Heart left ventricle (tissue), 13 donors: ENCODE measurements at regions not wholly inside any gene's neighbourhood (a gene's known extent, or its start where the extent isn't known, plus 50 kb on each side); places are given as distances from the start of the nearest gene placed in this dataset.

Experiments used
- POLR2A ChIP-seq, 2 donors: fragments of 450-650 bp; IDR thresholded peaks; one replicate each; pipeline ENCODE4 v1.6.1; 2017; ENCODE audit warnings: antibody characterized with exemption in 2 of 2, mild to moderate bottlenecking in 2 of 2, moderate library complexity in 2 of 2
- TF ChIP-seq, protein P1 (sequence below), 12 donors: fragments of 200-600 bp; sonication (generic) in 4 of 12; IDR thresholded peaks; one replicate each; pipeline versions ENCODE4 v1.5.0 to v1.8.0; 2018 to 2022; ENCODE audit warnings: antibody characterized with exemption in 12 of 12, mild to moderate bottlenecking in 5 of 12
- donor health status: ischemic (EF 13 %, LVEDD 7.1; RV severe dilation, severe dysfunction).
- donor health status: DM: no; HTN: yes; CAD: no.
- donor health status: DM: no; HTN: no; CAD: no.
- donor health status: ischemic (EF 25% LVEDD 6.9; RV normal size, moderate dysfunction).
- donor health status: ischemic (EF 25% LVEDD 5.7; RV mildly dilated, moderate dysfunction).
- donor health status: ischemic (EF 35%, LVEDD 5.7; RV mildly dilated, moderate dysfunction).
- donor health status: nonischemic (EF 11% LVEDD 7.7; RV severe dilation, severe dysfunction).
- donor health status: DM: yes; HTN: yes; CAD: no.
- donor health status: PGD.
- donor health status: ischemic (EF 29% LVEDD 5.4; RV normal size, mild dysfunction).
- donor health status: nonischemic (EF 23%, LVEDD 6.1; RV moderate dilation, normal function).

- TF ChIP-seq, protein P1, sequence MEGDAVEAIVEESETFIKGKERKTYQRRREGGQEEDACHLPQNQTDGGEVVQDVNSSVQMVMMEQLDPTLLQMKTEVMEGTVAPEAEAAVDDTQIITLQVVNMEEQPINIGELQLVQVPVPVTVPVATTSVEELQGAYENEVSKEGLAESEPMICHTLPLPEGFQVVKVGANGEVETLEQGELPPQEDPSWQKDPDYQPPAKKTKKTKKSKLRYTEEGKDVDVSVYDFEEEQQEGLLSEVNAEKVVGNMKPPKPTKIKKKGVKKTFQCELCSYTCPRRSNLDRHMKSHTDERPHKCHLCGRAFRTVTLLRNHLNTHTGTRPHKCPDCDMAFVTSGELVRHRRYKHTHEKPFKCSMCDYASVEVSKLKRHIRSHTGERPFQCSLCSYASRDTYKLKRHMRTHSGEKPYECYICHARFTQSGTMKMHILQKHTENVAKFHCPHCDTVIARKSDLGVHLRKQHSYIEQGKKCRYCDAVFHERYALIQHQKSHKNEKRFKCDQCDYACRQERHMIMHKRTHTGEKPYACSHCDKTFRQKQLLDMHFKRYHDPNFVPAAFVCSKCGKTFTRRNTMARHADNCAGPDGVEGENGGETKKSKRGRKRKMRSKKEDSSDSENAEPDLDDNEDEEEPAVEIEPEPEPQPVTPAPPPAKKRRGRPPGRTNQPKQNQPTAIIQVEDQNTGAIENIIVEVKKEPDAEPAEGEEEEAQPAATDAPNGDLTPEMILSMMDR (IDR thresholded peaks at IDR 0.05), result no peak
- TF ChIP-seq POLR2A (IDR thresholded peaks at IDR 0.05), result no peak
Observed at GRCh38 chr5:18497089-18497488, 862.8 kb downstream of the TAF11L14 start.
